HPDE6-E6E7 (cell line): ENCODE measurements at regions not wholly inside any gene's neighbourhood (a gene's known extent, or its start where the extent isn't known, plus 50 kb on each side); places are given as distances from the start of the nearest gene placed in this dataset.

Experiments
- DNase-seq: peaks from one replicate; pipeline ENCODE4 v3.0.0; 2011; ENCODE audit warnings: missing footprints; ENCODE audit errors: extremely low spot score

DNA sequence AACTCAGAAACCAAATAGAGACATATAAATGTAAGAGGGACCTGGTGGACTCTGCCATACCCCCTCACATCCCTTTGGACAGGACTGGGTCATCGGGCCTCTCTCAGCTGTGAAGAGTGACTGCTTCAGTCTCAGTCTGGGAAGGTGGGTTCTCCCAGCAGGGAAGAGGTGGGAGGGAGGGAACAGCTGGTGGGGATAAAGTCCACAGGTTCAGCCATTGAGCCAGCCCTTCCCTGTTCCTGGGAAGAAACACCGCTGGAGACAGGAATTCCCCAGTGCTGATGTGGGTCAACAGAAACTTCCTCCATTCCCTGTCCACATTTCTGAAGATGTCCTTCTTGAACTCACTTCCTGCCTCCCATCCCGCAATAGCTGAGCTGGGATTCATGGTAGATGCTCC lies 209.2 kb upstream of the PMEPA1 start:
- no peak for DNase-seq

DNA sequence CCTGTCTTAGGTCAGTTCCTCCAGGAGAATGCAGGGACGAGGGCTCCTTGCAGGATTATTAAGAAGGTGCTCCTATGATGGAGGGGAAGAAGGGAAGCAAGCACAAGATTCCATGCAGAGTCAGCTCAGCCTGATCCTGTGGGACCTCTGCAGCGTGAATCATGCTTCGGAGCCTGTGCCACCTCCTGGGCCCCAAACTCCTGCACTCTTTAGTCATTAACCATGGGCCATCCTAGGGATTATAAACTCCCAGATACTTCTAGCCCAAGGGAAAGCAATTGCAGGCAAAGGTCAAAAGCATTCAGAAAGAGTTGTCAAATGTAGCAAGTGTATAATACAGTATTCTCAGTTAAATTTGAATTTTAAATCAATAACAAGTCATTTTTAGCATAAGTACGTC lies 208.7 kb upstream of the PMEPA1 start:
- DNase-seq: no peak

DNA sequence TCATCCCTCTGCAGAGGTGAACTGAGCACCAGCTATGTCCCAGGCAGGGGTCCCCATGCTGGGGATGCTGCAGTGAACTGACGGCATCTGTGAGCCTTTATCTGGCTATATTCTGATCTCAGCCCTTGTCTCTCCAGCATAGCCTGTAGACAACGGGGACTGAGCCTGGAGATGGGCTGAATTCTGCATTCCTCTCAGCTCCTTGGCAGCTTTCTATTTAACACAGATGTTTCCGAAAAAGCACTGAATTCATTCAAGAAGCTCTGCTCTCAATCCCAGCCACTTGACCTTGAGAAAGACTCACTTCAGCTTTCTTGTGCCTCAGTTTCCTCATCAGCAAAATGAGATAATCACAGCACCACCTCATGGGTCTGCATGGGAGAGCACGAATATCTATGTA lies 204.4 kb upstream of the PMEPA1 start:
- DNase-seq: no peak

DNA sequence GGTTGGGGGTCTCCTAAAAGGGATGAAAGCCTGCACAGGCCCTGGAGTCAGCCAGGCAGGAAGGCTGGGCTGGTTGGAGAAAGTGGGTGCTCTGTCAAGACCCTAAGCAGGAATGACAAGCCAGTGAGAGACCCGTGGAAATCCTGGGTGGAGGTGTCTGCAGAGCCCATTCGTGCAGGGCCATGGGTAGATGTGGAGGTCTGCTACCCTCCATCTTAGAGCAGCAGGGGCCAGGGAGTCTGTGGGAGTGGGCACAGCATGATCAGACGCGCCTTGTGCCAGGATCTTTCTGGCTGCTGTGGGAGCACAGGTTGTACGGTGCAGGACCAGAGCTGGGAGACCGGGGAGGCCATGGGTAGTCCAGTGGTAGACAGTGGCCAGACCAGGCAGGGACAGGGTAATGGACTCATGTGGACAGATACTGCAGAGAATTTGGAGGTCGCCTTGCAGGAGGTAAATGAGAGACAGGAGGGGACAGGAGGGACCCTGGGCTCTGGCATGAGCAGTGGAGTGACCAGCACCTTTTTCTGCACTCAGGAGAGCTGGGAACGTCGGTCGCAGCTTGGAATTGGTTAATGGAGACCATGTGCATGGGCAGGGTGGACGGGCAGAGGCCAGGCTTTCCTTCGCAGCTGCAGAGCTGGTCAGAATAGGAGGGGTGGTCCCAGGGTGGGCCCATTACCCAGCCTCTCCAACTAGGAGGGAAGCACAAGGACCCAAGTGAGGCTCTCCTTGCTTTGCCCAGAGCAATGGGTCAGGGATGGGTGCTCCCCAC lies 203.5 kb upstream of the PMEPA1 start:
- no peak for DNase-seq

DNA sequence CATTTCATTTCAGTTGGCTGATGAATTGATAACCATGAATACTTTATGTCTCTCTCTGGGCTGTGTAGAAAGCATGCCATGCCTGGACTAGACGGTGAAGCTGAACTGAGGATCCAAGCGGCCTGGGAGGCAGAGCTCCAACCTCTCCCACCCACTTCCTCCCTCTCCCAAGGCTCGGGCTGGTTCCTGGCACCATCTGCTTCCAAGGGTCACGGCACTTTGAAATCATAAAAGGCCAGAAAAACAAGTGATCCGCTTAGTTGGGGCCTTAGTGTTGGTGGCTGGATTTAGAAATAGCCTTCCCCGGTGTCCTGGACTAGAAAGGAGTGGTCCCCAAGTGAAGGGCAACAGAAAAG lies 202.4 kb upstream of the PMEPA1 start:
- DNase-seq: no peak

DNA sequence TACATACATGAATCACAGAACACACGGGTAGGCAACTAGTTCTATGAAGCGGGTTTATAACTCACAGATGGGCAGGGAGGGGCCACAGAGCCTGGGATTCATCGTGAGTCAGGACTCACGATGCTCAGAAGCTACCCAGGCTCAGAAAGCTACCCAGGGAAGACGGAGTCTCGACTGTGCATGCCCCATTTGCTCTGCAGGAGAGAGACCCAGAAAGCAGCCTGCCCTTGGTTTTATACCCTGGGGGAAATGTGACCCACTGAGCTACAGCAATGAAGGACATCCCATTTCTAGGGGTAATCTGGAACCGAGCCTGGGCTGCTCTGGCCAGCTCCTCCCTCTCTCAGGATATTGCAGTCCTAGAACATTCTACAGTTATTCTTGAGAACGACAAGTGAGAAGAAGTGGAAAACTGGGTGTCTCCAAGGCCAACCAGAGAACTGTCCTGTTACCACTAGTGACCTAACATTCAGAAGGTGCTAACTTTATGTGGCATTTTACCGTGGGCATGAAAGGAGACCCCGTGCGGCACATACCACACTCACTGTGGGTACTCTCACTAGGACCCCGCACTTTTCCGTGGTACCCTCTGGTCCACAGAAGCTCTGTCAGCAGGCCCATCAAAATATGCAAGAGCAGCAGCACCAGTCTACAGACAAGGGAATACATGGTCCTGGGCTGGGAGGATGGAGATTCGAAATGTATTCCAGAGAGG lies 201.9 kb upstream of the PMEPA1 start:
- DNase-seq: no peak

DNA sequence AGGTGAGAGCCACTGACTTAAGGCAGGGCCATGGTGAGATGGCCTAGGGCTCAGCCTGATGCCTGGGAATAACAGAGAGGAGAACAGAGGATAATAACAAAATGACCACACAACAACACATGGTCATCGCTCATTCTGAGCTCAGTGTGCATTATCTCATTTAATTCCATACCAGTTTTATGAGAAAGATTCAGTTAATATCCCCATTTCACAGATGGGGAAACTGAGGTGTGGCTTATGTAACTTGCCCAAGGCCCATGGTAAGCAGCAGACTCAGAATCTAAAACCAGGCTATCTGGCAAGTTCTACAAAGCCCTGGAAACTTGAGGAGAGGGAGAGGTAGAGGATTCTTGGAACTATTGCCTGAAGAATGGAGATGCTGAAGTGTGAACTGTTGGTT lies 200.9 kb upstream of the PMEPA1 start:
- DNase-seq: no peak

DNA sequence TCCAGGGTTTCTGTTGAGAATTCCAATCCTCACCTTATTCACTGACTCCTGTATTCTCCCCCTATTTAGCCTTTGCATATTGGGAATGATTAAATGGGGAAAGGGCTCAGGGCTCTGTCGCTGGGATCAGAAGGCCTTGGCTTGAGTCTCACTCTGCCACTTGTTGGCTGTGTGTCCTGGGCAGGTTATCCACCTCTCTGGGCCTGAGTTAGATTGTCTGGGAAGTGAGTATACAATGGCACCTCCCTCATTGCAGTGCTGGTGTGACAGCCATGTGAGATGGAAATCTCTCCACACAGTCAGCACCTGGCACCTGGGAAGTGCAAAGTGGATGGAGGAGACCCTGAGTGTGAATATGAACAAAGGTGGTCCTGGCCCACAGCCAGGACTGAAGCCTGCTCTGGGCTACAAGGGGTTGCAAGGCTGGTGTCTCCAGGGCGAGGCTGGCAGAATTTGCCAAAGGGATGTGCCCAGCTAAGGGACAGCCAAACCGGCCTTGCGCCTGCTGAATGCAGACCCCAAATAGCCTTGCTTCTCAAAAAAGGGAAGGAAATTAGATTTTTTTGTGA lies 200.0 kb upstream of the PMEPA1 start:
- DNase-seq: no peak

DNA sequence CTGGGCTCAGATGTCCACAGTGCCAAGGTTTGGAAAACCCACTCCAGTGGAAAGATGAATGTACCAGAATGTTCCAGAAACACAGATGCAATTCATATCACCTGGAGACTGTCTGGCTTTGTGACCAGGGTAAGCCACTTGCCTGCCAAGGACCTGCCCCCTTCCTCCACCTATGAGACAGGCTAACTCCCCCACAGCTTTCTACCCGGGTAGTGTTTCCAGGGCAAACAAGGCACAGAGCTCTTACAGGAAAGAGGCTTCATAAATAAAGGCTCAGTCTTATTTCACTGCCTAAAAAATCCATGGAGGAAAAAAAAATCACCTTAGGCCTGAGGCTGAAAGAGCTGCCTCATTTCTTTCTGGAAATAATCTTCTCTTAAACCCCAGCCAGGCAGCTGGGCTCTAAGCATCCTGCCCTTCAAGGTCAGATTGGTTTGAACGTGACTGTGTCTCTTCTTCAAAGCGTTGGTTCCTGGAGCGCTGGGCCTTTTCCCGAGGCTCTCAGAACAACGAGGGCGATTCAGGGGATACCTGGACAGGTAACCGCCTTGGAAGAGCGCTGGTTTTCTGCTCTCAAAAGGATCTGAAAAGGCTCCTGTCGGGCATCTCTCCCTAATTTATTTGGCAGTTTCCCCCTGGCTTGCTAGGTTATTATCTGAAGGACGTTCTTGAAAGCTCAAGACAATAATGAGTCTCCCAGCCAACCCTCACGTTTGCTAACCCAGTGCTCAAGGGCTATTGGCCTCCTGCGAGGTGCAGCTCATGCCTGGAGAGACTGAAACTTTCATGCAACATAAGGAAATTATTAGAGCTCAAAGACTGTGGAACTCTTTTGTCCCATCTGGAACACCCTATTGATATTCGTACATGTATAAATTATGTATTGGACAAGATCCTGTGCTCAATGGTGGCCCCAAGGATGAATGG lies 199.2 kb upstream of the PMEPA1 start:
- DNase-seq: no peak

DNA sequence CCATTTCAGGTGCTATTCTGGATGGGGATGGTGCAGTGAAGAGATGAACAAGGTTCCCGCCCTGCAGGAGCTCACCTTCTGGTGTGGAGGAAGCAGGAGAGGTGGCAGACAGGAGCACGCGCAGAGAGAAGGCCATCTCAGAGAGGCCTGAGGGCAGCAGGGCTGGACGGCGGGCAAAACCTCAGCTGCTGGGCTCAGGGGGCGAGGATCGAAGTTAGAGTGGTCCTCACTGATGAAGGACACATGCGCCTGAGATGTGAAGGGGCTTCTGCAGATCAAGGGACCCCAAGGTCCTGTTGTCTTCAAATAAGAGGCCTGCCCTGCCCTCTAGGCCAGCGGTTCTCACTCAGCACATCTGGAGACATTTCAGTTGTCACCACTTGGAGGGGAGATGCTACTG lies 198.4 kb upstream of the PMEPA1 start:
- DNase-seq: no peak

DNA sequence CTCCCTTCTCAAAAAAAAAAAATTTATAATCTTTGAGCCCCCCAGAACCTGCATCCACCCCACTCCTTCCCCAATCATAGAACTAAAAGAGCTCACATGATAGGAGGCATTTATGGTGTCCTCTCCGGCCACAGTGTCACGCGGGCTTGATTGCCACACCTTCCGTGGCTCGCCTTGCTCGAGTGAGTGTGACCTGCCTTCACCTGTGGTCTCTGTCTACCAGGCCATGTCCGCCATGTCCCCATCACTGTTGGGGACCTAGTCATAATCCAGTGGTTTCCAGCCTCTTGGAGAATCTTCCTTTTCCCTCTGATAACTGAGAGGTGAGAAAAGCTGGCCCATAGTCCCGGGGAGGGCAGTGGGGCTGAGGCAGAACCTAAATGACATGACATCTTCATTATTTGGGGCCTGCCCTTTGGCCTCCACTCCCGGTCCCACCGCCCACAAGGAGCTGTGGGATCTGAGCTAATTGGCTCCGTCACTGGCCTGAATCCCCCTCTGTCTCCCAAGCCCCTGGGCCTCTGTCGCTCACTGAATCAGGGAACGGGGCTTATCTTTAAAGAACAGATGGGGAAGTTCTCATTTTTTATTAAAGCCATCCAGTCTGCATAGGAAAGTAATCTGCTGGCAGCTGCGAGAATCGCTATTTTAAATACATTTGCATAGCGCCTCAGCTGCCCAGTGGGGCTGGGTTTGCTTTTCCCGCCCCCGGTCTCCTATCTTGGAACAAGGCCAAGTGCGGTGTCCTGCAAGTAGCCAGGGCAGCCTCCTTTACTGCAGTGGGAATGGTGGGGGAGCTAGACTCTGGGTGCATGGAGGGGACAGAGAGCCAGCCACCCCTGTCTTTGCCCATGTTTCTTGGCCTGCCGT lies 197.6 kb upstream of the PMEPA1 start:
- no peak for DNase-seq

DNA sequence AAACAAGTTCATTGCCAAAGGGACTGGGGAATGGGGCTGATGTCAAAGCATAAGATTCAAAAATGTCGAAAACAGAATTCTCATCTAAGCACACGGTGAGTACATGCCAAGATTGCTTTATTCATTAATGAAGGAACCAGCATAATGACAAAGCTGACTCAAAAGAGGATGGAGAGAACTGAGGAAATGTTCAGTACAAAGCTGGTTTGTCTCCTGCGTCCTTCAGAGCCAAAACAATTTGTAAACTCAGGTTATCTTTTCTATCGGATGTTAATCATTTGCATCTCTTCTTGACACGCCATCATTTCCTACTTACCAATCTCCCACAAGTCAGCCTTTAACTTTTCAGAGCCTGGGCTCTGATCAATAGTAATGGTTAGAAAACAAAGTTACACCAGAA lies 195.6 kb upstream of the PMEPA1 start:
- no peak for DNase-seq

DNA sequence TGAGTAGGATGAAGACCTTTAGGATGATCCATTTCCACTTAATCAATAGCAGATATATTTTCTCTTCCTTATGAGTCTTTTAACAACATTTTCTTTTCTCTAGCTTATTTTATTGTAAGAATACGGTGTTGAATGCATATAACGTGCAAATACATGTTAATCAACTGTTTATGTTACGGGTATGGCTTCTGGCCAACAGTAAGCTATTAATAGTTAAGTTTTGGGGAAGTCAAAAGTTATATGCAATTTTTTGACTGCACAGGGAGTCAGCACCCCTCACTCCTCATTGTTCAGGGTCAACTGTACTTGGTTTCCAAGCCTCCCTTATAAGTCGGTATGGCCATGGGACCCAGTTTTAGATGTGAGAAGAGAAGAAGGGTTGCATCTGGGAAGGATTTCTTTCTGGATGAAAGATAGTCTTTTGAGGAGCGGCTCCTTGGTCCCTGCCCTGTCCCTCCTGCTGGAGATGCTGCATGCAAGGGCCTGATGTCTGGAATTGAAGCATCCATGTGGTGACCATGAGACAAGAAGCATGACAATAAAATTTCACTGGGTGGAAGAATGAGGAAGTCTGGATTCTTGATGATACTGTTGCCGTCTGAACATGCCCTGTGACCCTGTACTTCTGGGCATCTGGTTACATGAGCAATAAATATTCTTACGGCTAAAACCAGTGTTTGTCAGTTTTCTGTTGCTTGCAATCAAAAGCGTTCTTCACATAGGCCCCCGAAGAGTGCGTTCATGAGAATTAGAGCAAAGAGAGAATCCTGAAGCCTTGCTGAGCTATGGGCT lies 194.7 kb upstream of the PMEPA1 start:
- DNase-seq: peak; percentile 60

DNA sequence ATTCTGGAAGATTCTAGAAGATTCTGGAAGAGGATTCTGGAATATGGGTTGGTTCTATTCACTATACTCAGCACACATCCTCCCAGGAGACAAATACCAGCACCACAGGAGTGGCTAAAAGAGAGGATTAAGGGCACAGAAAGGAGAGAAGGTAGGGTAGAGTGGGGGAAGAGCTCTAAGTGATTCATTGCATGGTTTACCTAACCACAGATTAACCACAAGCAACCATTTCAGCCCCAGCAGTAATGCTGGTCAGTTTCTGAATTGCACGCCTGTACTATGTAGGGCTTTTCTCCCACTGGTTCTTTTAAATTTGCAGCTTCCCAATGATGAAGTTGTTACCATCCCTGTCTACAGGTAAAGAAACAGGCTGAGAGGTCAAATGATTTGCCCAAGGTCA lies 192.7 kb upstream of the PMEPA1 start:
- peak; percentile 93 for DNase-seq

DNA sequence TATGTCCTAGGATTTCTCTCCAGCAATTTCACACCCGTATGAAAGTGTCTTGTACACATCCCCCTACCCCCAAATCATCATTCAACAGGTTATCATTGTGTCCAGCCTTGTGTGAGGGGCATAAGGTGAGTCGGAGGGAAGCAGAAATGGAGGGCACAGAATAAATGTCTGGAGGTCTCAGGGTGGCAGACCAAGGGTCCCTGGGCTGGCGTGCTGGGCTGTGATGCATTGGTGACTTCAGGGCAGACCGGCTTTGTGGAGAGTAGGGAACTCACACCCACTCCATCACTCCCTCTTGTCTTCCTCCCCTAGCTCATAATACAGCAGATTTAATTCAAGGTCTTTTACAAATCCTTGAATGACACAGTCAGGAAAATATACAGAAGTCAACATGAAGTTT lies 191.7 kb upstream of the PMEPA1 start:
- no peak for DNase-seq

DNA sequence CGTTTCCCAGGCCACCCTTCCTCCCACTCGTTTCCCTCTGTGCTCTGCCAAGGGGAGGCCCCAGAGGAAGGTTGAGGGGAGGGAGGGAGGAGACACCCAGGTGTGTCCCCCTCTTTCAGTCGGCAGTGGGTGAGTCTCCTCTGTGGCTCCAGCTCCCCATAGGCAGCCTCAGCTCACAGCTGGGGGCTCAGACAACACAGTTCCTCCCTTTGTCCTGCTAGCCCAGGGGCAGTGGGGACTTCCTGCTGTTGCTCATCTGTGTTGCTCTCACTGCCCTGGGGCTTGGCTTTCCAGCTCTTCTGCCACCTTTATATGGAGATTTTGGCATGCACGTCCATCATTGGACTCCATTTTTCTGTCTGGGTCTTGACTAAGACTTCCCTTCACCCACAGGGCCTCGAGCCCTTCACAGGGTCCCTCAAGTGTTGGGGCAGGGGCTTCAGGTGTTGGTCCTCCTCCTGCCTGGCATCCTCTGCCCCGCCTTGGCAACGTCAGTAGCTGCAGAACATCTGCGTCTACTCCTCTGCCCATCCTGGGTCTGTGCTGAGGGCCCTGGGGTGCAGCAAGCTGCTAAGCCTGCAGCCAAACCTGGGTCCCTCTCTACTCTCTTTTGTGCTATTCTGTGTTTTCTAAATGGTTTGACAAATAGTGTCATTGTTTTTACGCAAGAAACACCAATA lies 190.6 kb upstream of the PMEPA1 start:
- no peak for DNase-seq

DNA sequence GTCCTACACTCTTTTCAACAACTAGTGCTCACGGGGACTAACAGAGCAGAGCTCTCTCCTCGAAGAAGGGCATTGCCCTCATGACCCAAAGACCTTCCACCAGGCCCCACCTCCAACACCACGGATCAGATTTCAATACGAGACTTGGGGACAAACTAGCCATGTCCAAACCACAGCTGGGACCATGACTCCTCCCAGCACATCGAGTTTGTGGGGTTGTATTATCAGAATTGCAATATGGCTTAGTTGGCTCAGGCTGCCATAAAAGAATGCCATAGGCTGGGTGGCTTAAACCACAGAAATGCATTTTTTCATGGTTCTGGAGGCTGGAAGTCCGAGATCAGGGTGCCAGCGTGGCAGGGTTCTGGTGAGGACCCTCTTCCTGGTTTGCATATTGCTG lies 189.7 kb upstream of the PMEPA1 start:
- no peak for DNase-seq

DNA sequence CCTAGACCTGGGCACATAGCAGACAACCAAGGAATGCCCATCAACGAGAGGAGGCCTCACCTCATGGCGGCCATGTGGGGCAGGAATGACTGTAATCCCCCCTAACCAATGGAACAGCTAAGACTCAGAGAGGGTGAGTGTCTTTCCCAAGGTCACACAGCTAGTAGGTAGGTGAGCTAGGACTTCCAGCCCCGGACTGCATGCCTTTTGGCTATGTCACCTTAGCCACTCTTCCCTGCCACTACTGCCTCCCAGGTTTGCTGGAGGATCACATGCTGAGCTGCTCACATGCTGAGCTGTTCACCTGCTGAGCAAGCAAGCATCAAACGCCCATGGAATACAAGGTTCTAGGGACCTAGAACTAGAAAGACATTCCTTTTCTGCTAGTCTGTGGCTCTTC lies 188.5 kb upstream of the PMEPA1 start:
- no peak for DNase-seq

DNA sequence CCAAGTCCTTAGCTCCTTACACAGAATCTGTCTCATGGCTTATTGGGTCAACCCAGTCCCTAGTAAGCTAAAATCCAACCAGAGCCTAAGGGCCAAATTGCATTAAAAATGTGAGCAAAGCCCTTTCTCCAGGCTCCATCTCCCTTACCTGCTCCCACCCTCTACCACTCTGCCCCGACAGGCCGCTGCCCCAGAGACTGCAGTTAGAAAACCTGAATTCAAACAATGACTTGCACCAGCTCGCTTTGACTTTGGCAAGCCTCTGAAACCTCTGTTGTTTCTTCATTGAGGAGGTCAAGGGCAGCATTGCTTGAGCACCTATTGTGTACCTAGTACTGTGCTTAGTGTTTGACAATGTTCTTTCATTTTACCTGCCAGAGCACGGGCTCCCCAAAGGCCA lies 188.1 kb upstream of the PMEPA1 start:
- DNase-seq: no peak
